ENCODE measurements at regions not wholly inside any gene's neighbourhood (a gene's known extent, or its start where the extent isn't known, plus 50 kb on each side); places are given as distances from the start of the nearest gene placed in this dataset.
"Not testable (repeated sequence)": the region's sequence is repeated elsewhere in the genome, so short reads cannot be mapped to it uniquely, and the experiment has no call there.

GRCh38 chr5:154538492-154538891 lies 60.5 kb upstream of the HAND1 start:
- no peaks in the 10 kb centered on the region for H3K9me3 Mint-ChIP-seq
- Histone ChIP-seq H3K27ac (ENCODE audit: low read depth, low read length) (no peak overlapping the region), H3K9ac (ENCODE audit: extremely low read depth, low read length, poor library complexity, severe bottlenecking) (no peak overlapping the region), H3K9me3 (ENCODE audit: control insufficient read depth, low read length) (no peaks in the 10 kb centered on the region), H3K4me1 (ENCODE audit: control insufficient read depth, insufficient read depth, low read length) (no peaks in the 10 kb centered on the region), H3K4me3 (ENCODE audit: low read length) (no peak overlapping the region), H3K36me3 (ENCODE audit: control insufficient read depth, insufficient read depth, low read length) (no peaks in the 10 kb centered on the region), H3K27me3 (ENCODE audit: control insufficient read depth, insufficient read depth, low read length, poor library complexity, severe bottlenecking) (no peaks in the 10 kb centered on the region)
- no peak for TF ChIP-seq CTCF (conservative IDR thresholded peaks at IDR 0.05)
- DNase-seq, result no peak
- WGBS, 2 experiments (ENCODE audit: insufficient coverage in 1 of 2, insufficient read length in 1 of 2), result 92 to 100% methylated on average over 2 to 6 of the region's 6 CpGs
- H3K4me3 Mint-ChIP-seq, result no peak overlapping the region
- H3K4me1 Mint-ChIP-seq, result peaks cover 14% of the 10 kb centered on the region
- no peak overlapping the region for H3K27ac Mint-ChIP-seq
- no peaks in the 10 kb centered on the region for H3K36me3 Mint-ChIP-seq (ENCODE audit: low read depth)
- H3K27me3 Mint-ChIP-seq (ENCODE audit: insufficient read depth), result peaks cover 23% of the 10 kb centered on the region

- not testable (repeated sequence) for H3K4me1 Mint-ChIP-seq; H3K27me3 Mint-ChIP-seq (ENCODE audit: insufficient read depth); H3K9me3 Mint-ChIP-seq; H3K4me3 Mint-ChIP-seq; H3K9me3 ChIP-seq (ENCODE audit: control insufficient read depth, low read length); H3K4me1 ChIP-seq (ENCODE audit: control insufficient read depth, insufficient read depth, low read length); H3K27ac ChIP-seq (ENCODE audit: low read depth, low read length); H3K36me3 Mint-ChIP-seq (ENCODE audit: low read depth); H3K9ac ChIP-seq (ENCODE audit: extremely low read depth, low read length, poor library complexity, severe bottlenecking); H3K27me3 ChIP-seq (ENCODE audit: control insufficient read depth, insufficient read depth, low read length, poor library complexity, severe bottlenecking); H3K27ac Mint-ChIP-seq; DNase-seq; H3K36me3 ChIP-seq (ENCODE audit: control insufficient read depth, insufficient read depth, low read length); H3K4me3 ChIP-seq (ENCODE audit: low read length)
- WGBS, 2 experiments (ENCODE audit: insufficient coverage in 1 of 2, insufficient read length in 1 of 2), result 80 to 92% methylated on average over 1 to 4 of the region's 4 CpGs
Observed at GRCh38 chr5:154536439-154536838, 58.4 kb upstream of the HAND1 start.

DNA sequence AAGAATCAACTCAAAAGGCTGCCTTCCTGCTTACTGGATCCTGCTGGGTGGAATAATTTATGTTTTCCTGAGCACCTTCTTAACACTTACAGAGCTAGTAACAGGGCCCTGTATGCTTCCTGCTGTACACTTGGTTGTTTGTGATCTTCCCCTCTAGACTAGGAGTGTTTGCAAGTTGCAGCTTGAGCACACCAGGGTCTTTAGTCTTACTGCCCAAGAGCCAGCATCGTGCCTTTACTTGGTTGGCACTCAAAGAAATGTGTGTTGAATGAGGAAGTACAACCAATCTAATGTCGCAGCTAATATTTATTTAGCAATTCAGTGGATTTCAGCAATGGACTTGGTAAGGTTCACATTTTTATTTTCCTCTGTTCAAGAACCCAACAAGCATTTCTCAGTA lies 57.5 kb upstream of the HAND1 start:
- Histone ChIP-seq H3K9ac (ENCODE audit: extremely low read depth, low read length, poor library complexity, severe bottlenecking) (no peak overlapping the region), H3K4me1 (ENCODE audit: control insufficient read depth, insufficient read depth, low read length) (no peaks in the 10 kb centered on the region), H3K36me3 (ENCODE audit: control insufficient read depth, insufficient read depth, low read length) (no peaks in the 10 kb centered on the region), H3K27me3 (ENCODE audit: control insufficient read depth, insufficient read depth, low read length, poor library complexity, severe bottlenecking) (no peaks in the 10 kb centered on the region), H3K4me3 (ENCODE audit: low read length) (no peak overlapping the region), H3K9me3 (ENCODE audit: control insufficient read depth, low read length) (no peaks in the 10 kb centered on the region), H3K27ac (ENCODE audit: low read depth, low read length) (no peak overlapping the region)
- no peak overlapping the region for H3K27ac Mint-ChIP-seq
- no peaks in the 10 kb centered on the region for H3K36me3 Mint-ChIP-seq (ENCODE audit: low read depth)
- peaks cover 8% of the 10 kb centered on the region for H3K27me3 Mint-ChIP-seq (ENCODE audit: insufficient read depth)
- no peak overlapping the region for H3K4me3 Mint-ChIP-seq
- no peak for TF ChIP-seq CTCF (conservative IDR thresholded peaks at IDR 0.05)
- no peaks in the 10 kb centered on the region for H3K9me3 Mint-ChIP-seq
- 84 to 90% methylated on average over 2 of the region's 2 CpGs for WGBS, 2 experiments (ENCODE audit: insufficient coverage in 1 of 2, insufficient read length in 1 of 2)
- peaks cover 4% of the 10 kb centered on the region for H3K4me1 Mint-ChIP-seq
- DNase-seq, result no peak

DNA sequence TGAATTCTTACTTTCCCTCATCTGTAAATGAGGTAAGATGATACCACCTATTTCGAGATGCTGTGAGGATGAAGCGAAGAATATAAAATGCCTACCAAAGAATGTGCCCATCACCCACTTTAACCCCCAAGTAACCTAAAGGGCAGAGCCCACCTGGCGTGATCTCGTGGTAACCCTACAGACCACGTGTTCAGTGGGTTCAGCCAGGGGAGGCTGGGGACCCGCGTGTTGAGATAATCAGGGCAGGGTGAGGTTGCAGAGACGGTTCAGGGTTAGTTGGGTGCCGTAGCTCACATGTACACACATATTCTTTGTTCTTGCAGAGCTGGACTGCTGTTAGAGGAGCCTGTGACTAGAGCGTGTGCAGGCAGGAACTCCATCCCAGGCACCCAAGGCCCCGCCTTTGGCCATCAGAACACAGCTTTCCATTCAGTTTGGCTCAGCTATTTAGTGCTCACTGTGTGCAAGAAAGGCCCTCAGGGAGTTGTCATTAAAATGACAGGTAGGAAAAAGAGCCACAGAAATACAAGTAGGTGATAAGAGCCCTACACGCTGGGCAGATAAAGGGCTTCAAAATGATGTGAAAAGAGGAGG lies 56.5 kb upstream of the HAND1 start:
- no peaks in the 10 kb centered on the region for H3K36me3 Mint-ChIP-seq (ENCODE audit: low read depth)
- no peak overlapping the region for H3K4me3 Mint-ChIP-seq
- Histone ChIP-seq H3K9ac (ENCODE audit: extremely low read depth, low read length, poor library complexity, severe bottlenecking) (no peak overlapping the region), H3K4me3 (ENCODE audit: low read length) (no peak overlapping the region), H3K9me3 (ENCODE audit: control insufficient read depth, low read length) (no peaks in the 10 kb centered on the region), H3K36me3 (ENCODE audit: control insufficient read depth, insufficient read depth, low read length) (no peaks in the 10 kb centered on the region), H3K27ac (ENCODE audit: low read depth, low read length) (no peak overlapping the region), H3K27me3 (ENCODE audit: control insufficient read depth, insufficient read depth, low read length, poor library complexity, severe bottlenecking) (no peaks in the 10 kb centered on the region), H3K4me1 (ENCODE audit: control insufficient read depth, insufficient read depth, low read length) (no peaks in the 10 kb centered on the region)
- DNase-seq, result no peak
- TF ChIP-seq CTCF (conservative IDR thresholded peaks at IDR 0.05), result no peak
- H3K27me3 Mint-ChIP-seq (ENCODE audit: insufficient read depth), result peaks cover 8% of the 10 kb centered on the region
- WGBS, 2 experiments (ENCODE audit: insufficient coverage in 1 of 2, insufficient read length in 1 of 2), result 75 to 84% methylated on average over 7 to 12 of the region's 12 CpGs
- H3K4me1 Mint-ChIP-seq, result peaks cover 4% of the 10 kb centered on the region
- H3K9me3 Mint-ChIP-seq, result no peaks in the 10 kb centered on the region
- no peak overlapping the region for H3K27ac Mint-ChIP-seq
